ENCODE measurements at regions not wholly inside any gene's neighbourhood (a gene's known extent, or its start where the extent isn't known, plus 50 kb on each side); places are given as distances from the start of the nearest gene placed in this dataset.

DNA sequence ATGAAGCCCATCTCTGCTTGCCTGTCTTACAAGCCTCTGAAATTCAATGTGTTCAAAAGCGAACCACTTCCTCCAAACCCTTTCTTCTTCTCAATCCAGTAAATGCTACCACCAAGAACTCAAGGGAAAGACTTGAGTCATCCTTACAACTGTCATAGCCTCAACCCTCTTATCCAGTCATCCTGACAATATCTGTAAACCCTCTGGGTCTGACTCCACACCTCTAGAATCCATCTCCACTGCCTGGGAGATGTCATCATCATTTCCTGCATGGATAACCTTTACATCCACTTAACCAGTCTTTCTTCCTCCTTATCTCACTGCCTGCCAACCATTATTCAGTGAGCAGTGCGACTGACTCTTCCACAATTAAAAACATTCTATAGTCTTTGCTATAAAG, 441.1 kb downstream of the SETD4 start:
- no peaks in the 10 kb centered on the region for H3K27me3 ChIP-seq (ENCODE audit: control insufficient read depth, insufficient read depth, low read length)
- H3K36me3 ChIP-seq (ENCODE audit: control insufficient read depth, insufficient read depth, low read length) = no peaks in the 10 kb centered on the region
- ATAC-seq (no peak), DNase-seq (ENCODE audit: low read depth, low spot score) (no peak)
- POLR2A ChIA-PET = no interaction called here
- CTCF ChIA-PET = no interaction called here
- in situ Hi-C loops (cut with HindIII; ENCODE audit: low pct_unique_long_range_greater_than_20kb, low sequenced_read_pairs) = no loop called here
- no TSS peak for BruUV-seq (replicated peaks)
- H3K9me3 ChIP-seq (ENCODE audit: control insufficient read depth, insufficient read depth, low read depth, low read length) = no peaks in the 10 kb centered on the region
- intact Hi-C loops (cut with micrococcal nuclease; ENCODE audit: unreplicated experiment) = no loop called here
- no peak overlapping the region for H3K27ac ChIP-seq (ENCODE audit: low read length)
- TF ChIP-seq, protein P1, sequence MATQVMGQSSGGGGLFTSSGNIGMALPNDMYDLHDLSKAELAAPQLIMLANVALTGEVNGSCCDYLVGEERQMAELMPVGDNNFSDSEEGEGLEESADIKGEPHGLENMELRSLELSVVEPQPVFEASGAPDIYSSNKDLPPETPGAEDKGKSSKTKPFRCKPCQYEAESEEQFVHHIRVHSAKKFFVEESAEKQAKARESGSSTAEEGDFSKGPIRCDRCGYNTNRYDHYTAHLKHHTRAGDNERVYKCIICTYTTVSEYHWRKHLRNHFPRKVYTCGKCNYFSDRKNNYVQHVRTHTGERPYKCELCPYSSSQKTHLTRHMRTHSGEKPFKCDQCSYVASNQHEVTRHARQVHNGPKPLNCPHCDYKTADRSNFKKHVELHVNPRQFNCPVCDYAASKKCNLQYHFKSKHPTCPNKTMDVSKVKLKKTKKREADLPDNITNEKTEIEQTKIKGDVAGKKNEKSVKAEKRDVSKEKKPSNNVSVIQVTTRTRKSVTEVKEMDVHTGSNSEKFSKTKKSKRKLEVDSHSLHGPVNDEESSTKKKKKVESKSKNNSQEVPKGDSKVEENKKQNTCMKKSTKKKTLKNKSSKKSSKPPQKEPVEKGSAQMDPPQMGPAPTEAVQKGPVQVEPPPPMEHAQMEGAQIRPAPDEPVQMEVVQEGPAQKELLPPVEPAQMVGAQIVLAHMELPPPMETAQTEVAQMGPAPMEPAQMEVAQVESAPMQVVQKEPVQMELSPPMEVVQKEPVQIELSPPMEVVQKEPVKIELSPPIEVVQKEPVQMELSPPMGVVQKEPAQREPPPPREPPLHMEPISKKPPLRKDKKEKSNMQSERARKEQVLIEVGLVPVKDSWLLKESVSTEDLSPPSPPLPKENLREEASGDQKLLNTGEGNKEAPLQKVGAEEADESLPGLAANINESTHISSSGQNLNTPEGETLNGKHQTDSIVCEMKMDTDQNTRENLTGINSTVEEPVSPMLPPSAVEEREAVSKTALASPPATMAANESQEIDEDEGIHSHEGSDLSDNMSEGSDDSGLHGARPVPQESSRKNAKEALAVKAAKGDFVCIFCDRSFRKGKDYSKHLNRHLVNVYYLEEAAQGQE (IDR thresholded peaks at IDR 0.05; ENCODE audit: insufficient read depth in 1 of 2, low read depth in 2 of 2, low read length in 1 of 2) = no peak
- TF ChIP-seq POLR2AphosphoS5 (IDR thresholded peaks at IDR 0.05; ENCODE audit: low read depth, low read length) = no peak
- TF ChIP-seq SIN3A (IDR thresholded peaks at IDR 0.05; ENCODE audit: borderline replicate concordance, insufficient read depth, low read depth, low read length) = no peak
- TF ChIP-seq, protein P2, sequence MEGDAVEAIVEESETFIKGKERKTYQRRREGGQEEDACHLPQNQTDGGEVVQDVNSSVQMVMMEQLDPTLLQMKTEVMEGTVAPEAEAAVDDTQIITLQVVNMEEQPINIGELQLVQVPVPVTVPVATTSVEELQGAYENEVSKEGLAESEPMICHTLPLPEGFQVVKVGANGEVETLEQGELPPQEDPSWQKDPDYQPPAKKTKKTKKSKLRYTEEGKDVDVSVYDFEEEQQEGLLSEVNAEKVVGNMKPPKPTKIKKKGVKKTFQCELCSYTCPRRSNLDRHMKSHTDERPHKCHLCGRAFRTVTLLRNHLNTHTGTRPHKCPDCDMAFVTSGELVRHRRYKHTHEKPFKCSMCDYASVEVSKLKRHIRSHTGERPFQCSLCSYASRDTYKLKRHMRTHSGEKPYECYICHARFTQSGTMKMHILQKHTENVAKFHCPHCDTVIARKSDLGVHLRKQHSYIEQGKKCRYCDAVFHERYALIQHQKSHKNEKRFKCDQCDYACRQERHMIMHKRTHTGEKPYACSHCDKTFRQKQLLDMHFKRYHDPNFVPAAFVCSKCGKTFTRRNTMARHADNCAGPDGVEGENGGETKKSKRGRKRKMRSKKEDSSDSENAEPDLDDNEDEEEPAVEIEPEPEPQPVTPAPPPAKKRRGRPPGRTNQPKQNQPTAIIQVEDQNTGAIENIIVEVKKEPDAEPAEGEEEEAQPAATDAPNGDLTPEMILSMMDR (IDR thresholded peaks at IDR 0.05) = no peak
- H3K4me1 ChIP-seq (ENCODE audit: control insufficient read depth, insufficient read depth, low read length) = no peaks in the 10 kb centered on the region
- H3K4me3 ChIP-seq (ENCODE audit: low read depth in 2 of 2, low read length in 2 of 2) = no peak overlapping the region

- H3K27me3 ChIP-seq (ENCODE audit: control insufficient read depth, insufficient read depth, low read length) = no peaks in the 10 kb centered on the region
- TF ChIP-seq, protein P1 (IDR thresholded peaks at IDR 0.05; ENCODE audit: insufficient read depth in 1 of 2, low read depth in 2 of 2, low read length in 1 of 2) = no peak
- TF ChIP-seq, protein P2 (IDR thresholded peaks at IDR 0.05) = no peak
- TF ChIP-seq SIN3A (IDR thresholded peaks at IDR 0.05; ENCODE audit: borderline replicate concordance, insufficient read depth, low read depth, low read length) (no peak), TCF7L2 (IDR thresholded peaks at IDR 0.05; ENCODE audit: low read depth, low read length) (no peak), POLR2AphosphoS5 (IDR thresholded peaks at IDR 0.05; ENCODE audit: low read depth, low read length) (no peak)
- no peaks in the 10 kb centered on the region for H3K9me3 ChIP-seq (ENCODE audit: control insufficient read depth, insufficient read depth, low read depth, low read length)
- intact Hi-C loops (cut with micrococcal nuclease; ENCODE audit: unreplicated experiment) (no loop called here), in situ Hi-C loops (cut with HindIII; ENCODE audit: low pct_unique_long_range_greater_than_20kb, low sequenced_read_pairs) (no loop called here)
- no TSS peak for BruUV-seq (replicated peaks)
- H3K4me3 ChIP-seq (ENCODE audit: low read depth in 2 of 2, low read length in 2 of 2) = no peak overlapping the region
- H3K36me3 ChIP-seq (ENCODE audit: control insufficient read depth, insufficient read depth, low read length) = no peaks in the 10 kb centered on the region
- no peak overlapping the region for H3K27ac ChIP-seq (ENCODE audit: low read length)
- H3K4me1 ChIP-seq (ENCODE audit: control insufficient read depth, insufficient read depth, low read length) = no peaks in the 10 kb centered on the region
- ChIA-PET POLR2A (no interaction called here), CTCF (no interaction called here)
- no peak for ATAC-seq
- no peak for DNase-seq (ENCODE audit: low read depth, low spot score)
These were observed 442.8 kb downstream of the SETD4 start for GRCh38 chr21:35617491-35617890.
